ENCODE measurements at regions not wholly inside any gene's neighbourhood (a gene's known extent, or its start where the extent isn't known, plus 50 kb on each side); places are given as distances from the start of the nearest gene placed in this dataset.
A peak's percentile ranks its signal among the peaks of the same experiment; 100 is the strongest.

GRCh38 chr5:21199087-21199486, 1211.1 kb upstream of the CDH18 start:
- DNase-seq (ENCODE audit: low read depth in 2 of 2), result no peak
- H3K4me3 ChIP-seq (replicated peaks in 1 of 2; ENCODE audit: low read depth in 2 of 2, low read length in 2 of 2), result no peak overlapping the region
- TF ChIP-seq CTCF (IDR thresholded peaks at IDR 0.05; ENCODE audit: low read depth, low read length), result no peak

- H3K4me3 ChIP-seq (replicated peaks in 1 of 2; ENCODE audit: low read depth in 2 of 2, low read length in 2 of 2), result no peak overlapping the region
- no peak for DNase-seq (ENCODE audit: low read depth in 2 of 2)
- no peak for TF ChIP-seq CTCF (IDR thresholded peaks at IDR 0.05; ENCODE audit: low read depth, low read length)
These were observed 1207.1 kb upstream of the CDH18 start for GRCh38 chr5:21195145-21195544.

DNA sequence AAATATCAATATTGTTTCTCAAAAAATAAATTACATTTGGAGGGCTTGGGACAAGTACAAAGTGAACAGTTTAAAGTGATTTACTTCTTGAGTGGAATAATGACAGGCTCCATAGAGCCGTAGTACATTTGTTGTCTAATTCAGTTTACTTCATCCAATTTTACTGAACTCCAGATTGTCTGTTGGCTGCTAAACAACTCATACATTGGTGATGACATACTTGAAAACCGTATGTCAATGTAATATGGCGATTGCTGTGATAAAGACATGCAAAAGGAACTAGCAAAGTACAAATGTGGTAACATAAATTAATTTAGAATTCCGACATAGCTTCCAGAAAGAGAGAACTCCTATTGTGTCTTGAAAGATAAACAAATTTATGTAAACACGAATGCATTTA, 1197.5 kb upstream of the CDH18 start:
- DNase-seq (ENCODE audit: low read depth in 2 of 2), result no peak
- H3K4me3 ChIP-seq (replicated peaks in 1 of 2; ENCODE audit: low read depth in 2 of 2, low read length in 2 of 2), result no peak overlapping the region
- TF ChIP-seq CTCF (IDR thresholded peaks at IDR 0.05; ENCODE audit: low read depth, low read length), result no peak

- DNase-seq (ENCODE audit: low read depth in 2 of 2), result no peak
- TF ChIP-seq CTCF (IDR thresholded peaks at IDR 0.05; ENCODE audit: low read depth, low read length), result no peak
- no peak overlapping the region for H3K4me3 ChIP-seq (replicated peaks in 1 of 2; ENCODE audit: low read depth in 2 of 2, low read length in 2 of 2)
These were observed 1196.6 kb upstream of the CDH18 start for GRCh38 chr5:21184581-21184980.

GRCh38 chr5:21181609-21182125, 1193.7 kb upstream of the CDH18 start:
- DNase-seq (ENCODE audit: low read depth in 2 of 2), result no peak
- H3K4me3 ChIP-seq (replicated peaks in 1 of 2; ENCODE audit: low read depth in 2 of 2, low read length in 2 of 2), result no peak overlapping the region
- TF ChIP-seq CTCF (IDR thresholded peaks at IDR 0.05; ENCODE audit: low read depth, low read length), result no peak

- DNase-seq (ENCODE audit: low read depth in 2 of 2), result peak; percentile 1 to 12
- H3K4me3 ChIP-seq (replicated peaks in 1 of 2; ENCODE audit: low read depth in 2 of 2, low read length in 2 of 2), result no peak overlapping the region
- no peak for TF ChIP-seq CTCF (IDR thresholded peaks at IDR 0.05; ENCODE audit: low read depth, low read length)
These were observed 1185.5 kb upstream of the CDH18 start for GRCh38 chr5:21173526-21173925.

DNA sequence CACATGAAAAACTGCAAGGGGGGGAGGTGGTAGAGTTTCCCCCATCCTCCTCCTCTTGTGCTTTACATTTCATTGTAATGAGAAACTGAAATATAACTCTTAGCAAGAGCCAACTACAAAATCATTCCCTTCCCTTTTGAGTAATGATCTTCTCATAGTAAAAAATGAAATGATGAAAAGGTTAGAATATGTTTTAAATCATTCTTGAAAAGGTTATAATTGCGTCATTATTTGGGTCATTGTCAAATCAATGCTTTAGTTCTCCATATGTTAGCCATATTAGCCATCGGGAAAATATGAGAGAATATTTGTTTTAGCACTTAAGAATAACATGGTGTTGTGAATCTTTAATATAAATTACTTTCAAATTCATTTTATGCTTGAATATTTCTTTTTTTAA, 1185.0 kb upstream of the CDH18 start:
- DNase-seq (ENCODE audit: low read depth in 2 of 2), result no peak
- H3K4me3 ChIP-seq (replicated peaks in 1 of 2; ENCODE audit: low read depth in 2 of 2, low read length in 2 of 2), result no peak overlapping the region
- TF ChIP-seq CTCF (IDR thresholded peaks at IDR 0.05; ENCODE audit: low read depth, low read length), result no peak
